ENCODE measurements at regions not wholly inside any gene's neighbourhood (a gene's known extent, or its start where the extent isn't known, plus 50 kb on each side); places are given as distances from the start of the nearest gene placed in this dataset.

DNA sequence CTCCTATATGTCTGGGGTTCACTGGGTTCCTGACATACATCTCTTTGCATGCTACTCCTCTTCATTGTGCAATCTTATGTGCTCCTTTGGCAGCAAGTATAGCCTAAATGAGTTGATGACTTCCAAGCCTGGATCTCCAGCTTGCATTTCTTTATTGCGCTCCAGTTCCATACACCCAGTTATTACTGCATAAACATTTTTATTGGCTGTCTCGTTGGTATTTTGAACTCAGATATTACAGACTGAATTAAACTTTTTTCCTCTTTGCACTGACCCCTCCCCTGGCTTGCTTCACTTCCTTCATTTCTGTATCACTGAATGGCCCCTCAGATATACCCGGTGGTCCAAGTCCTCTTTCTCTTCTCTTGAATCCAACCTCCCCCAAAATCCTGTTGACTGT lies 219.2 kb downstream of the MC4R start:
- Histone ChIP-seq H3K27ac (no peak overlapping the region), H3K4me1 (ENCODE audit: control insufficient read depth in 1 of 2, insufficient read depth in 1 of 2, low read depth in 1 of 2, low read length in 1 of 2) (no peaks in the 10 kb centered on the region), H3K9me3 (no peaks in the 10 kb centered on the region), H3K36me3 (no peaks in the 10 kb centered on the region), H3K27me3 (no peaks in the 10 kb centered on the region), H3K4me3 (ENCODE audit: low read depth in 1 of 2, low read length in 1 of 2) (no peak overlapping the region)
- TF ChIP-seq CTCF (IDR thresholded peaks at IDR 0.05) = no peak

DNA sequence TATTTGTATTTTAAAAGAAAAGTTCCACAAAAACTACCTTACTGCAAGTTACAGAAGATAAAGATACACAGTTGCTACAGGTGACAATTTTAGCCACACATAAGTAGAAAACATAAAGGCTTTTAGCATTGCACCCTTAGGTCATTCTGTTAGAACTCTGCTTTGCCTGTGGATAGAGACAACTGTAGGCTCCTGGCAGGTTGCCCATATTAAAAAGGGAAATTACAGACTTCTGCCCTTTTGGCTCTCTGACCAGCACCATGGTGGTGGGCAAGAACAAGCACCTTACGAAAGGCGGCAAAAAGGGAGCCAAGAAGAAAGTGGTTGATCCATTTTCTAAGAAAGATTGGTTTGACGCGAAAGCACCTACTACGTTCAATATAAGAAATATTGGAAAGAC lies 223.3 kb downstream of the MC4R start:
- Histone ChIP-seq H3K36me3 (no peaks in the 10 kb centered on the region), H3K27ac (no peak overlapping the region), H3K27me3 (no peaks in the 10 kb centered on the region), H3K4me1 (ENCODE audit: control insufficient read depth in 1 of 2, insufficient read depth in 1 of 2, low read depth in 1 of 2, low read length in 1 of 2) (no peaks in the 10 kb centered on the region), H3K4me3 (ENCODE audit: low read depth in 1 of 2, low read length in 1 of 2) (no peak overlapping the region), H3K9me3 (no peaks in the 10 kb centered on the region)
- TF ChIP-seq CTCF (IDR thresholded peaks at IDR 0.05) = no peak

GRCh38 chr18:60147323-60147722 lies 225.3 kb downstream of the MC4R start:
- Histone ChIP-seq H3K27me3 (no peaks in the 10 kb centered on the region), H3K4me1 (ENCODE audit: control insufficient read depth in 1 of 2, insufficient read depth in 1 of 2, low read depth in 1 of 2, low read length in 1 of 2) (no peaks in the 10 kb centered on the region), H3K9me3 (no peaks in the 10 kb centered on the region), H3K27ac (no peak overlapping the region), H3K36me3 (no peaks in the 10 kb centered on the region), H3K4me3 (ENCODE audit: low read depth in 1 of 2, low read length in 1 of 2) (no peak overlapping the region)
- TF ChIP-seq CTCF (IDR thresholded peaks at IDR 0.05) = no peak

DNA sequence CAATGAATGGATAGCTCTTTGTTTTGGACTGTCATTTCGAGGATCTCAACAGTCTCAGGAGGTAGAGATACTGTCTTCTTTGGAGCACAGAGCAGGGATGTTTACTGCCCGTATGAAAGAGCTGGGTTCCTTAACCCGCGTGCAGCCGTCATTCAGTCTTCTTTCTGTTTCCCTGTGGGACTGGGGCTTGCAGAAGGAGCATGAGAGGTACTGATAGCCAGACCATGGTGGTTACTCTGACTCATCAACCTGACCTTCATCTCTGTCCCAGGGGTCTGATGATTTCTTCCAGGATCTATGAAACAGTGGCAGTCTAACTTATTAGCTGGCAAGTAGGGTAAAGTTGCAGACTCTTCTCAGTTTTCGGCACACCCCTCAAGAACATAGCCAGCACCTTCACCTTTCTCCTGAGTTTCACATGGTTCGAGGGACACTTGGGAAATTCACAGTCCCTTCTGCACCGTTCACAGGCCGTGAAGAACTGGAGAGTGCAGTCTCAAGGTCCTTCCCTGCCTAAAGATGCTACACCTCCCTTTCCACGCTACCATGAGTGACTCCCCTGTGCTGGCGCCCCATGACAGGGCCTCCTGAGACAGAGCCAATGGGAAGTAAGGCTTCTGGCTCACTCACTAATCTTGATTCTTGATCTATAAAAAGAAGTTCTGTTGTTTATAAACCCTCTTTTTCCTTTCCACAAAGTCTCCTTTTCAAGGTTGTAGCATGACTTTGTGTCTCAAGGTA lies 226.2 kb downstream of the MC4R start:
- Histone ChIP-seq H3K4me1 (ENCODE audit: control insufficient read depth in 1 of 2, insufficient read depth in 1 of 2, low read depth in 1 of 2, low read length in 1 of 2) (no peaks in the 10 kb centered on the region), H3K27me3 (no peaks in the 10 kb centered on the region), H3K4me3 (ENCODE audit: low read depth in 1 of 2, low read length in 1 of 2) (no peak overlapping the region), H3K27ac (no peak overlapping the region), H3K9me3 (no peaks in the 10 kb centered on the region), H3K36me3 (no peaks in the 10 kb centered on the region)
- no peak for TF ChIP-seq CTCF (IDR thresholded peaks at IDR 0.05)

DNA sequence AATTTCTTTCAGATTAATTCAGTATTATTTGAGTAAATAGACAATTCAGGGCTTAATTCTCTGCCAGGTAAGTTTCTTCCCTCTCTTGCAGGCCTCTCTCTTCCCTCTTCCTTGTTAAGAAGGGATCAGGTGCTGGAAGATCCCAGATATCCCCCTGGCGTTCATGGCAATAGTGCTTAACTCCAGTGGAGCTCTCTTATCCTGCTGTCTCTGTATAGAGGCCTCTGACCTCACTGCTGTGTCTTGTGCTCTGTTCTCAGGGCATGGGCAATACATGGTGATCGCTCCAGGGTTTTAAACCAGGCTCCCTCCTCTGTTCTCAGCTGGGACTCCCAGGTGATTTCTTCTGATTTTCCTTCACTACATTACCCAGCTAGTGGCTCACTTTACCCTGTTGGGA lies 226.8 kb downstream of the MC4R start:
- H3K4me3 ChIP-seq (ENCODE audit: low read depth in 1 of 2, low read length in 1 of 2) = no peak overlapping the region
- H3K9me3 ChIP-seq = no peaks in the 10 kb centered on the region
- H3K27ac ChIP-seq = no peak overlapping the region
- no peak for TF ChIP-seq CTCF (IDR thresholded peaks at IDR 0.05)
- no peaks in the 10 kb centered on the region for H3K4me1 ChIP-seq (ENCODE audit: control insufficient read depth in 1 of 2, insufficient read depth in 1 of 2, low read depth in 1 of 2, low read length in 1 of 2)
- no peaks in the 10 kb centered on the region for H3K36me3 ChIP-seq
- no peaks in the 10 kb centered on the region for H3K27me3 ChIP-seq

Data from neutrophil (primary cell).